Sigmoid colon (tissue), 4 donors: ENCODE measurements at regions not wholly inside any gene's neighbourhood (a gene's known extent, or its start where the extent isn't known, plus 50 kb on each side); places are given as distances from the start of the nearest gene placed in this dataset.

Source experiments
- EP300 ChIP-seq, 4 donors: sonication (generic); formaldehyde crosslinking; IDR thresholded peaks; one replicate each; pipeline ENCODE4 v1.6.1; 2017; ENCODE audit warnings: antibody characterized with exemption in 4 of 4
- POLR2A ChIP-seq, 2 donors: fragments of 450-650 bp; IDR thresholded peaks; one replicate each; pipeline ENCODE4 v1.6.1; 2016; ENCODE audit warnings: antibody characterized with exemption in 2 of 2, mild to moderate bottlenecking in 2 of 2, moderate library complexity in 2 of 2
- POLR2AphosphoS5 ChIP-seq, 4 donors: sonication (generic); formaldehyde crosslinking; IDR thresholded peaks; one replicate each; pipeline ENCODE4 v1.6.1; 2017; ENCODE audit warnings: antibody characterized with exemption in 4 of 4
- TF ChIP-seq, protein P1 (sequence below), 4 experiments: fragments of 450-650 bp in 3 of 4; fragments of 200-600 bp in 1 of 4; IDR thresholded peaks; one replicate each; pipeline ENCODE4 v1.5.1; 2016 to 2019; ENCODE audit warnings: antibody characterized with exemption in 4 of 4, mild to moderate bottlenecking in 3 of 4, moderate library complexity in 2 of 4

- TF ChIP-seq POLR2AphosphoS5 (IDR thresholded peaks at IDR 0.05) (no peak), POLR2A (IDR thresholded peaks at IDR 0.05) (no peak), EP300 (IDR thresholded peaks at IDR 0.05) (no peak)
- TF ChIP-seq, protein P1, sequence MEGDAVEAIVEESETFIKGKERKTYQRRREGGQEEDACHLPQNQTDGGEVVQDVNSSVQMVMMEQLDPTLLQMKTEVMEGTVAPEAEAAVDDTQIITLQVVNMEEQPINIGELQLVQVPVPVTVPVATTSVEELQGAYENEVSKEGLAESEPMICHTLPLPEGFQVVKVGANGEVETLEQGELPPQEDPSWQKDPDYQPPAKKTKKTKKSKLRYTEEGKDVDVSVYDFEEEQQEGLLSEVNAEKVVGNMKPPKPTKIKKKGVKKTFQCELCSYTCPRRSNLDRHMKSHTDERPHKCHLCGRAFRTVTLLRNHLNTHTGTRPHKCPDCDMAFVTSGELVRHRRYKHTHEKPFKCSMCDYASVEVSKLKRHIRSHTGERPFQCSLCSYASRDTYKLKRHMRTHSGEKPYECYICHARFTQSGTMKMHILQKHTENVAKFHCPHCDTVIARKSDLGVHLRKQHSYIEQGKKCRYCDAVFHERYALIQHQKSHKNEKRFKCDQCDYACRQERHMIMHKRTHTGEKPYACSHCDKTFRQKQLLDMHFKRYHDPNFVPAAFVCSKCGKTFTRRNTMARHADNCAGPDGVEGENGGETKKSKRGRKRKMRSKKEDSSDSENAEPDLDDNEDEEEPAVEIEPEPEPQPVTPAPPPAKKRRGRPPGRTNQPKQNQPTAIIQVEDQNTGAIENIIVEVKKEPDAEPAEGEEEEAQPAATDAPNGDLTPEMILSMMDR (IDR thresholded peaks at IDR 0.05), result no peak
Measured at GRCh38 chr6:109290143-109290931, 91.9 kb downstream of the CD164 start.
